ENCODE measurements at regions not wholly inside any gene's neighbourhood (a gene's known extent, or its start where the extent isn't known, plus 50 kb on each side); places are given as distances from the start of the nearest gene placed in this dataset.

- H3K36me3 ChIP-seq (ENCODE audit: insufficient read depth), result peaks cover 11% of the 10 kb centered on the region; the same call in 1 of the 2 replicates
- 0 out of 2 replicates have a peak, but pooled peaks cover 4% of the 10 kb centered on the region for H3F3A ChIP-seq (replicated peaks; ENCODE audit: low read depth)
- no peaks in the 10 kb centered on the region for H3K79me2 ChIP-seq (replicated peaks; ENCODE audit: insufficient read depth)
- Mint-ChIP-seq H3K4me3 (no peak overlapping the region), H3K36me3 (ENCODE audit: low read depth) (peaks cover 55% of the 10 kb centered on the region), H3K9me3 (peaks cover 58% of the 10 kb centered on the region), H3K4me1 (peaks cover 16% of the 10 kb centered on the region), H3K27ac (no peak overlapping the region), H3K27me3 (ENCODE audit: insufficient read depth, low read depth, poor library complexity) (peaks cover 4% of the 10 kb centered on the region)
- peaks cover 5% of the 10 kb centered on the region for H3K9me2 ChIP-seq (ENCODE audit: insufficient read depth)
- H2AFZ ChIP-seq, result no peak overlapping the region
- no peaks in the 10 kb centered on the region for H3K27me3 ChIP-seq (ENCODE audit: insufficient read depth)
- H4K20me1 ChIP-seq (replicated peaks; ENCODE audit: insufficient read depth), result no peaks in the 10 kb centered on the region
- TF ChIP-seq ZNF331 (CRISPR knock-in tag; IDR thresholded peaks at IDR 0.05; ENCODE audit: low read depth) (no peak), EZH2phosphoT487 (IDR thresholded peaks at IDR 0.05; ENCODE audit: unreplicated experiment) (no peak), JUNB (IDR thresholded peaks at IDR 0.05; ENCODE audit: unreplicated experiment) (no peak), ZNF462 (CRISPR knock-in tag; IDR thresholded peaks at IDR 0.05) (no peak), CTCF (conservative IDR thresholded peaks at IDR 0.05; ENCODE audit: low read depth in 2 of 2) (no peak), NANOG (IDR thresholded peaks at IDR 0.05; ENCODE audit: borderline replicate concordance) (no peak), EZH2 (IDR thresholded peaks at IDR 0.05; ENCODE audit: low read depth, unreplicated experiment) (no peak), REST (IDR thresholded peaks at IDR 0.05; ENCODE audit: unreplicated experiment) (no peak), CREB1 (CRISPR knock-in tag; IDR thresholded peaks at IDR 0.05; ENCODE audit: low read depth) (no peak), ZNF114 (CRISPR knock-in tag; IDR thresholded peaks at IDR 0.05) (no peak)
- peak overlapping the region; percentile 1; the same call in 1 of the 2 replicates for H3K27ac ChIP-seq (ENCODE audit: low read depth)
- no peak overlapping the region for H3K4me2 ChIP-seq
- H3K4me3 ChIP-seq, result no peak overlapping the region
- DNase-seq (ENCODE audit: low spot score) (peak; percentile 56), ATAC-seq (no peak)
- peaks cover 8% of the 10 kb centered on the region; the same call in 1 of the 2 replicates for H3K4me1 ChIP-seq (ENCODE audit: insufficient read depth)
Observed at GRCh38 chr4:42262701-42263490, 110.4 kb upstream of the BEND4 start.

Data from GM23338 (cell line).